ENCODE measurements at regions not wholly inside any gene's neighbourhood (a gene's known extent, or its start where the extent isn't known, plus 50 kb on each side); places are given as distances from the start of the nearest gene placed in this dataset.
"Not testable (repeated sequence)": the region's sequence is repeated elsewhere in the genome, so short reads cannot be mapped to it uniquely, and the experiment has no call there.

DNA sequence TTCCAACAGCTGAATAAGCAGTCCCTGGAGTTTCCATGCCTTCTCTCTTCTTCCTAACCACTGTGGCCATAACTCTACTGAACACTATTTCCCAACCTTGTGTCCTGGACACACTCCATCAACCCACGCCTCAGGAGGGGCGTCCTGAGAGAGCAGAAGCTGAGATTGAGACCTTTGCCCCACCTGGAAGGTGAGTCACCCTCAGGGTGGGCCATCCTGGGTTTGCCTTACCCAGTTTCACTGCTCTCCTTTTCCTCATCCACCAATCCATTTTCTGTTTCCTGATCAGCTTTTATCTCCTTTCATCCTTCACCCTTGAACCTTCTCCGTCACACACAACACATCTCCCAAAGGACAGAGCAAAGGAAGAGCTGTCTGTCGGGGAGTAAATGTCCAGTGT is 91.4 kb downstream of the TMEM130 start:
- DNase-seq = no peak

DNA sequence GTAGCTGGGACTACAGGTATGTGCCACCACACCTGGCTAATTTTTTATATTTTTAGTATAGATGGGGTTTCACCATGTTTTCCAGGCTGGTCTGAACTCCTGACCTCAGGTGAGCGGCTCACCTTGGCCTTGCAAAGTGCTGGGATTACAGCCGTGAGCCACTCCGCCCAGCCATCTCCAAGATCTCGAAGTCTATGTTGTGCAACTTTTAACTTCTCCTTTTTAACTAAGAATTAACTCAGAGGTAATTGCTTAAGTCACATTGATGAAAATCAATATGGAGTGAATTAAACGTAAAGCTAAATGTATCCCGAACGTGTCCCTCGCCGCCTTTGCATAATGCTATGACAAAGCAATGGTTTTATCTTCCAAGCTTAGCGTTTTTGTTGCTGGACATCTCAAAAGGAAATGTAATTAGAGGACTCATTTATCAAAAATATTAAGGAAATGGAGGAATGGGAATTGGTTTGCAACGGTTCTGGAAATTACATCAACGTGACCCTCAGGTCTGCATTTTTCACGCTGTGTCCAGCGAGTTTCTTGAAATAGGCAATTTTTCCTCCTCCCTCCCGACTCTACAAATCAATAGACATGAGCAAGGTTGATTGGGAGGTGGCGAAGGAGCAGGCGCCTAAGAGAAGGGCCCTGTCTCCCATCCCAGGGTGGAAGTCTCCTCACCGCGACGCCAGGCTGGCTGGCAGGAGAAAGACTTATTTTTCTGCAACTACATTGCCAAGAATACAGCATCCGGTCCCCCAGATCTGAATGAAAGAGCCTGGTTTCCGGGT is 89.8 kb downstream of the TMEM130 start:
- DNase-seq = no peak

DNA sequence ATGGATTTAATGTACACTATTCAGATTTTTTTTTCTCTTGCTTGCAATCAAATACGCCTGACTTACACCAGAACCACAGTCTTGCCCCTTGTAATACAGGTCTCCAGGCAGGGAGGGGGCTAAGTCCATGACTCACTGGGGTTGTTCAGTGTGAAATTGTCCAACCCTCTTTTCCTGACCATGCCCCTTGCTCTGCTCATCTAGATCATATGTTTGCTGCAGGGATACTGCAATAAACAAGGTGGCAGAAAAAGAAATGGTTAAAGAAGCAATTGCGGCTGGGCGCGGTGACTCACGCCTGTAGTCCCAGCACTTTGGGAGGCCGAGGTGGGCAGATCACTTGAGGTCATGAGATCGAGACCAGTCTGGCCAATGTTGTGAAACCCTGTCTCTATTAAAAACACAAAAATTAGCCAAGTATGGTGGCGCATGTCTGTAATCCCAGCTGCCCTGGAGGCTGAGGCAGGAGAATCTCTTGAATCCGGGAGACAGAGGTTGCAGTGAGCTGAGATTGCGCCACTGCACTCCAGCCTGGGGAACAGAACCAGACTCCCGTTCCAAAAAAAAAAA is 85.5 kb downstream of the TMEM130 start:
- DNase-seq = no peak

DNA sequence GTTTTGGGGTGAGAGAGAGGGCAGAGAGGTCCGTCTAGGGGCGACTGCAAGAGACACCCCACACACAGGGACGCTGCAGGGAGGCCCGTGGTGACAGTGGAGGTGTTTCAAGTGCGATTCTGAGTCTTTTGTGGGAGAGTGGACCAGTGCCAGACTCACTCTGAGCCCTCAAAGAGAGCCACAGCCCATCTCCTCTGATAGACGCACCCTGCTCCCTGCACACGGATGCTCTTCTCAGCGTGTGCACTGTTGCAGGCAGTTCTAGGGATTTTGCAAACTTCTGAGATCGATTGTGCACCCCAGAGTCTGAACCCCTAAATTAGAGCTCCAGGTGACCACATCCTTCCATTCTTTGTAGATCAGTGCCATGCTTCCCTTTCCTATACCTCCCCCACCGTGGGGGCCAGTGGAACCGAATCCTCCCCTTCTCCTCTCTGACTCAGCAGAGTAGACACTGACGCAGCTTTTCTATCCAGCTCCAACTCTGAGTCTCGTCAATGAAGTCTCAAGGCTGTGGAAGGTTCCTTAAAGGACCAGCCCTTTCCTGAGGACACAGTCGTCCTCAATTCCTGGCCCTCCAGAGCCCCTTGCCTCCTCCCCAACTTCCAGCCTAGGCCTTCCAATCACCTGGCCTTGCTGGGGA is 83.8 kb downstream of the TMEM130 start:
- DNase-seq = no peak

DNA sequence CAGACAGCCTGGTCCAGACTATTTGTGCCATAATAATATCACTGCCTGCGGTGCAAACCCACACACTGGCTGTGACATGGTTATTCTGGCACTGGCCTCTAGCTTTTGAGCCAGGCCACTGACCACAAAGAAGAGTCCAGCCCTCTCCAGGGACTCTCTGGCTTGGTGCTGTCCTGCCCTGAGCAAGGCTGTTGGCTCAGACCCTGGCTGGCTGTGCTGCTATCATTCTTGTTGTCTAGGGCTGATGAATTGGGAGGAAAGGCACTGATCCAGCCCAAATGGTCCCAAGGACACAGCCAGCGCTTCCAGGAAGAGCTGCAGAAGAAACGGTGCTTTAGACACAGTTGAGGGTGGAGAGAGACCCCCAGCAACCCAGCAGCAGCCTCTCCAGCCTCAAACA is 80.8 kb downstream of the TMEM130 start:
- no peak for DNase-seq

DNA sequence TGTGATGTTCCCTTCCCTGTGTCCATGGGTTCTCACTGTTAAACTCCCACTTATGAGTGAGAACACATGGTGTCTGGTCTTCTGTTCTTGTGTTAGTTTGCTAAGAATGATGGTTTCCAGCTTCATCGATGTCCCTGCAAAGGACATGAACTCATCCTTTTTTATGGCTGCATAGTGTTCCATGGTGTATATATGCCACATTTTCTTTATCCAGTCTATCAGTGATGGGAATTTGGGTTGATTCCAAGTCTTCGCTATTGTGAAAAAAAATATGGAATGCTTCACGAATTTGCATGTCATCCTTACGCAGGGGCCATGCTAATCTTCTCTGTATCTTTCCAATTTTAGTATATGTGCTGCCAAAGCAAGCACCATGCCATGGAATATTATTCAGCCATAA is 75.4 kb downstream of the TMEM130 start:
- DNase-seq = not testable (repeated sequence)

DNA sequence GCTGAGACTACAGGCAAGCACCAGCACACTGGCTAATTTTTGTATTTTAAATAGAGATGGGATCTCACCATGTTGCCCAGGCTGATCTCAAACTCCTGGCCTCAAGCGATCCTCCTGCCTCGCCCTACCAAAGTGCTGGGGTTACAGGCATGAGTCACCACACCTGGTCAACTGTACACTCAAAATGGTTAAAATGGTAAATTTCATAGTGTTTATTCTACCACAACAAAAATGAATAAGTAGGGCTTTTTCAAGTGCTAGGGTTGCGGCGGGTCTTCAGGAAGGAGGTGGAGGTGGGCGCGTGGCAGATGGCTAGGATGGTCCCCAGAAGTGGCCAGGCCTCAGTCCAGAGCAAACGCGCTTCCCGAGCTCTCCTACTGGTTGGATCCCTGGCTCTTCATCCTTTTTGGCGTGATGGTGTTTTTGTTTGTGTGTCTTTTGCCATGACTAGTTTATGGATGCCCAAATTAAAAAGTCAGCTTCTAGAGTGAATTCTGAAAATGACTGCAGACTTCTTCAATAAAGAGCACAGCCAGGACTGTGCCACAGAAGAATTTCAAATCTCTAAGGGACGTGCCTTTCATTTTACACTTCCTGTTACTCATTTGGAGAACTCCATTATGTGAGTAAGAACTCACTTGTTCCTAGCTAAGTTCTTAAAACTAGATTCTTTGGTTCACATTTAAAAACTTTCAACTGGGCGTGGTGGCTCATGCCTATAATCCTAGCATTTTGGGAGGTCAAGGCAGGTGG is 73.9 kb downstream of the TMEM130 start:
- no peak for DNase-seq
